Vagina (tissue), 2 donors: ENCODE measurements at regions not wholly inside any gene's neighbourhood (a gene's known extent, or its start where the extent isn't known, plus 50 kb on each side); places are given as distances from the start of the nearest gene placed in this dataset.

ENCODE experiments used
- CTCF ChIP-seq, 3 experiments: fragments of 450-650 bp in 2 of 3; fragments of 200-600 bp in 1 of 3; sonication (generic) in 1 of 3; IDR thresholded peaks; one replicate each; pipeline ENCODE4 v1.5.1; 2017 to 2019; ENCODE audit warnings: antibody characterized with exemption in 3 of 3, mild to moderate bottlenecking in 2 of 3, moderate library complexity in 2 of 3
- POLR2A ChIP-seq, 2 donors: fragments of 450-650 bp; IDR thresholded peaks; one replicate each; pipeline ENCODE4 v1.6.1; 2017; ENCODE audit warnings: antibody characterized with exemption in 2 of 2, mild to moderate bottlenecking in 2 of 2, moderate library complexity in 2 of 2
- POLR2AphosphoS5 ChIP-seq, 2 donors: sonication (generic); formaldehyde crosslinking; IDR thresholded peaks; one replicate each; pipeline ENCODE4 v1.9.0; 2017; ENCODE audit warnings: antibody characterized with exemption in 2 of 2, mild to moderate bottlenecking in 2 of 2, low read depth in 1 of 2; ENCODE audit not compliant: insufficient read depth in 1 of 2

DNA sequence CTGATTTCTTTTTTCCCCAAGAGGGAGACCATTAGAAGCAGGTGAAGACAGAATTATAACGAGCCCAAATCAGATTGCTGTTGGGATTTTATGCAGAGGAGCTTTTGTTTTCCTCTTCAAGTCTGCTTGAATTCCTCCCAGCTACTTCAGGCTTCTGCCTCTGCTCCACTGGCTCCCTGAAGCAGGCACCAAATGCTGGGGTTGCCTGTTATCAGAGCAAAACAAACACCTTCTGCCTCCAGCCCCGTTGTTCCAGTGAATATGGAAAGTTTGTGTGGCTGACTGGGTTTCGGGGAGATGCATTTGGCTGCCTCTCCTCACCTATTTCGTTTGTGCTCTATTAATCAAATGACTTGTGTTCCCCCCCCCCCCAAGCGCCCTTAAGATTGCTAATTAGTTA is 209.2 kb downstream of the URB2 start:
- TF ChIP-seq POLR2A (IDR thresholded peaks at IDR 0.05) (no peak), CTCF (IDR thresholded peaks at IDR 0.05) (no peak), POLR2AphosphoS5 (IDR thresholded peaks at IDR 0.05; ENCODE audit: insufficient read depth in 1 of 2, low read depth in 1 of 2) (no peak)
